Neural cell (in vitro differentiated cells): ENCODE measurements at regions not wholly inside any gene's neighbourhood (a gene's known extent, or its start where the extent isn't known, plus 50 kb on each side); places are given as distances from the start of the nearest gene placed in this dataset.

Experiments
- TAF1 ChIP-seq: IDR thresholded peaks from 2 replicates; pipeline ENCODE4 v1.6.1; 2012; ENCODE audit warnings: low read depth
- TF ChIP-seq, protein P1 (sequence below): fragments of 450-650 bp; IDR thresholded peaks from 2 replicates; pipeline ENCODE4 v1.5.1; 2014; ENCODE audit warnings: antibody characterized with exemption, mild to moderate bottlenecking, moderate library complexity; ENCODE audit not compliant: poor library complexity, severe bottlenecking

DNA sequence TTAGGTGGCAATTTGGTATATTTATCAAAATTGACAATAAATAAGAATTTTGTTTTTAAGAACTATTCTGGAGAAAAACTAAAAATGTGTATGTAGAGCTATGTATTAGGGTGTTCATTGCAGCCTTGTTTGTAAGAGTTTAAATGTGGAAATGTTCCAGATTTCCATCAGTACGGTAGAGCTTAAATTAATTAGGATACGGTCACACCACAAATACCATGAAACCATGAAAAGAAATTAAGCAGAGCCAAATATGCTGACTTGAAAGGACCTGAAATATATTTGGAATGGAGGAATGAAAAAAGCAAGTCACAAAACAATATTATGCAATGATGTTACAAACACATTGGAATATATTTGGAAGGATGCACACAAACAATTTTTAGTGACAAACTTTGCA is 64.6 kb downstream of the ACTBL2 start:
- TF ChIP-seq, protein P1, sequence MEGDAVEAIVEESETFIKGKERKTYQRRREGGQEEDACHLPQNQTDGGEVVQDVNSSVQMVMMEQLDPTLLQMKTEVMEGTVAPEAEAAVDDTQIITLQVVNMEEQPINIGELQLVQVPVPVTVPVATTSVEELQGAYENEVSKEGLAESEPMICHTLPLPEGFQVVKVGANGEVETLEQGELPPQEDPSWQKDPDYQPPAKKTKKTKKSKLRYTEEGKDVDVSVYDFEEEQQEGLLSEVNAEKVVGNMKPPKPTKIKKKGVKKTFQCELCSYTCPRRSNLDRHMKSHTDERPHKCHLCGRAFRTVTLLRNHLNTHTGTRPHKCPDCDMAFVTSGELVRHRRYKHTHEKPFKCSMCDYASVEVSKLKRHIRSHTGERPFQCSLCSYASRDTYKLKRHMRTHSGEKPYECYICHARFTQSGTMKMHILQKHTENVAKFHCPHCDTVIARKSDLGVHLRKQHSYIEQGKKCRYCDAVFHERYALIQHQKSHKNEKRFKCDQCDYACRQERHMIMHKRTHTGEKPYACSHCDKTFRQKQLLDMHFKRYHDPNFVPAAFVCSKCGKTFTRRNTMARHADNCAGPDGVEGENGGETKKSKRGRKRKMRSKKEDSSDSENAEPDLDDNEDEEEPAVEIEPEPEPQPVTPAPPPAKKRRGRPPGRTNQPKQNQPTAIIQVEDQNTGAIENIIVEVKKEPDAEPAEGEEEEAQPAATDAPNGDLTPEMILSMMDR = no peak
- TF ChIP-seq TAF1 = no peak
